ENCODE measurements at regions not wholly inside any gene's neighbourhood (a gene's known extent, or its start where the extent isn't known, plus 50 kb on each side); places are given as distances from the start of the nearest gene placed in this dataset.

DNA sequence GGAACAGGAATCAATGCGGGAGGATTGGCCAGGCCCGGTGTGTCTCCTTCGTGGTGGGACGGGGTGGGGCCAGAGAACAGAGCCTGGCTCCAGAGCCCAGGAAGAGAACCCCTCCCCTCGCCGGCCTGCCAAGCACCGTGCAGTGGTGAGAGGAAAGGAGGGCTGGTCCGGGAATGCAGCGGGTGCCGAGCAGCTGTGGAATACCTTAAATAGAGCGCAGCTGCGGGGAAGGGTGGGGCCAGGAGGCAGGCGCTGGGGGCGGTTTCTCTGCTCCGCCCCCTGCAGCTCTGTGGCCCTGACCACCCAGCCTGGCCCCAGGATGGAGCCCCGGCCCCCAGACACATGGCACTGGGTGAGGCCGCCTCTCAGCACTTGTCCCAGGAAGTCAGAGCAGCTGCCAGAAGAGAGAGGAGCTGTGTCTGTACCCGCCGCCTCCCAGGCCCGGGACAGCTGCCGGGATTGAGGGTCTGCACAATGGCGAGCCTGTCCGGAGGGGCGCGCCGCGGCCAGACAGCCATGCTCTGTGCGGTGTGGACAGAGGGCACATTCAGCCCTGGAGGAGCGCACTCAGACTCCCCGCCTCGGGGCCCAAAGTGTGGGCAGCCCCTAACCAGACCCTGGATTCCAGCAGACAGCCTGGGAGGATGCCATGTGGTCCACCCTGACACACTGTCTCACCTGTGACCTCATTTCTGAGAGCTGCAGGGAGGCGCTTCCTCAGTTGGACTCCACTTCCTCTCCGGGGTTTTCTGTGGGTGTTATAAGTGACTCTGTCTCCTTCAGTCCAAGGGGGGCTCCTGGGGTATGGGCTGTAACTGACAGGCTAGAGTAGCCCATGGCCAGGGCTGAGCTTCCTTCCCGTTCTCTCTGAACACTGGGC, 268.8 kb downstream of the SEC14L1 start:
- H3K4me3 ChIP-seq (ENCODE audit: low read depth, low read length), result no peak overlapping the region

DNA sequence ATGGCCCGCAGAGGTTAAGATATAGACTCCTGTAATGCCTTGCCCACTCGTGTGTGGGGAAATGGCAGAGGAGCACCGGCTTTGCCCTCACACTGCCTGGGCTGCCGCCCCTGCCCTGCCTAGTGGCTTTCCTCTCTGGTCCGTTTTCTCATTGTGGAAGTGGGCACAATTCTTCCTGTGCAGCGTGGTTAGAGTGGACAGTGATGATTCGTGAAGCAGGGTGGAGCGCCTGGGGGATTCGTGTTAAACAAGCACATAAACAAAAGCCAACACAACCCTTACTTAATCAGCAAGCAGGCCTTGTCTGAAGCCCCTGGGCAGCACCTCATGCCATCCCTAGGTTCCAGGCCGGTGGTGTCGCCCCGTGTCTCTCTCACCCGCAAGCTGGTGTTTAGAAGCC, 269.7 kb downstream of the SEC14L1 start:
- H3K4me3 ChIP-seq (ENCODE audit: low read depth, low read length), result no peak overlapping the region

DNA sequence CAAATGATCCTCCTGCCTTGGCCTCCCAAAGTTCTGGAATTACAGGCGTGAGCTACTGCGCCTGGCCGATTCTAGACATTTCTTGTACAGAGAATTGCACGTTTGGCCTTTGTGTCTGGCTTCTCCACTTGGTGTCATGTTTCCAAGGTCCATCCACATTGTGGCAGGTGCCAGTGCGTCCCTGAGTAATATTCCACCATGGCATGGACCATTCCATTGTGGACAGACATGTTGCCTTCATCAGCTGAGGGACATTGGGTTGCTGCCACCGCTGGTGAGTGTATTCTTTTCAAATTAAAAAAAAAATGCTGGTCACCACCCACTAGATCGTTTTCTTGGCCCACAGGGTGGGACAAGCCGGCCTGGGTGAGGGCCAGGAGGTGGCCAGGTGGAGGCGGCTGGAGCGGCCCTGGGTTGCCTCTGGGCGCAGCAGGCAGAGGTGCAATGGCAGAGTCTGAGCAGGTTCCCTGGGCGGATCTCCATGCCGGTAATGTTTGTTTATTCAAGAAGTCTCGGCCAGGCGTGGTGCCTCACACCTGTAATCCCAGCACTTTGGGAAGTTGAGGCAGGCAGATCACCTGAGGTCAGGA, 274.1 kb downstream of the SEC14L1 start:
- H3K4me3 ChIP-seq (ENCODE audit: low read depth, low read length), result no peak overlapping the region

DNA sequence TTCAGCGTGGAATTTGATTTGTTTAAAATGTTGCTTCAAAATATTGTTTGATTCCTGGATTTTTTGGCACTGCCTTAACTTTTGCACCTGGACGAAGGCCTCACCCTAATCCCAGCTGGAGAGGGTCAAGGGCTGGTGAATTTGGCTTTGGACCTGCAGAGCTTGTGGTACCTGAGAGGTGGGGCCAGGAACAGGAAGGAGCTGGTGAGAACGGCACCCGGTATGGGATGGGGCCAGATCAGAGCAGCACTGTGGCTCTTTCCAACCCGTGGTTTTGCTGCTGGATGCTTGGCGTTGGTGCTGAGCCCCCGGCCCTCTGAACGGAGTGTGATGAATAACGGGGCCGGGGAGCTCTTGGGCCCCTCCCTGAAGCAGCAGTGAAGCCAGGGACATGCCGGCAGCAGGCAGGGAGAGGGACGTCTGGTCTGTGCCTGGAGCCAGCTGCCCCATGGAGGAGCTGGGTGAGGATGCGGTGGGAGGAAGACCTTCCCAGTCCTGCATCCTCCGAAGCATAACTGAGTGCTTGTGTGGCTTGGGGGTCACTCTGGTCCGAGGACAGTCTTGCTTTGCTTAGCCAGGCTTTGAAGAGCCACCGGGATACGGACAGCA, 275.4 kb downstream of the SEC14L1 start:
- no peak overlapping the region for H3K4me3 ChIP-seq (ENCODE audit: low read depth, low read length)

DNA sequence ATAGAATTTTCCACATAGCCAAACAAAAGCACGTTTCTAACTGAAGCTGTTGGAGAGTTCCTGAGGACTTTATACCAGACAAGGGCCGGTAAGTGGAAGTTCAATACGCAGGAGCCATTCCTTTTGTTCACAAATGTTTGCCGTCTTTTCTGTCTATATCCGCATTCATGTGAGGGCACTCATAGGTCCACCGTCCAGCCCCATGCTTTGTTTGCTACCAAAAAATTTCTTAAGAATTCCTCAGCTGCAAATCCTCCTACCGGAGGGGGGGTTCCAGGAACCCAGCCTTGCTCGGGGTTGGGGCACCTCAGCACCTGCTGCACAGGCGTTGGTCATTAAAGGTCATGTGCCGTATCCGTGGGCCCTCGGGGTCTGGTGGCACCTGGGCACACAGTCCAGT, 276.8 kb downstream of the SEC14L1 start:
- H3K4me3 ChIP-seq (ENCODE audit: low read depth, low read length), result no peak overlapping the region

DNA sequence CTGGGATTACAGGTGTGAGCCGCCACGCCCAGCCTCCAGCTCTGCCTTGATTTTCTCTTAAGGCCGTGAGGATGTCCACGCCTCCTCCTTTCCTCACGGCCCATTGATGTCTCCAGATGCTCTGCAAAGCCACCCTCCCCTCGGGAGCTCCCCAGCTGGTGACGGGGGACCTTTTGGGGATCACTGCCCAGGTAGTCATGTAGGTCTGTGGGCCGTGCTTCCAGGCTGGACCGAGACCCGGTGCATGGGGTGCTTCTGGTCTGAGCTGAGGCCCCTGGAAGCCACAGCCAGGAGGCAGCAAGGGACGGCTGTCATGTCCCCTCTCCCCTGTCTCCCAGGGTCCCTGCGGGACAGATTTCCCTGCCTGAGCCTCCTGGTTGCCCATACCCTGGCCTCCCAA, 277.8 kb downstream of the SEC14L1 start:
- H3K4me3 ChIP-seq (ENCODE audit: low read depth, low read length), result no peak overlapping the region

DNA sequence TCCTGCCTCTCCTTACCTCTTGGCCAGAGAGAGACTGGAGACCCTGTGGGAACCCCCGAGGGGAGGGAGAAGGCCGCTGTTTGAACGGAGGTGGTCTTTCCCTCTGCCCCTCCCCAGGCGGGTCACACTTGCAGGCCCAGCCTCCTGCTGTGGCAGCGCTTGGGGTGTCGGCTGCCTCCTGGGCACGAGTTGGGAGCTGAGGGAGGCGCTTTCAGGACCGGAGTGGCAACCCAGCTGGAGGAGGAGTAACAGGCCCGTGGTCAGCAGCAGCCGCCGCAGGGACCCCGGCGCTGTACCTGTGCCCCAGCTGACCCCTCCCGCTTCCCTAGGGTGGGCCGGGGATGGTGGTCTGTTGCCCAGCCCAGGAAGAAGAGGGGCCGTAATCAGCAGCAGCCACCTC, 278.3 kb downstream of the SEC14L1 start:
- H3K4me3 ChIP-seq (ENCODE audit: low read depth, low read length), result no peak overlapping the region

DNA sequence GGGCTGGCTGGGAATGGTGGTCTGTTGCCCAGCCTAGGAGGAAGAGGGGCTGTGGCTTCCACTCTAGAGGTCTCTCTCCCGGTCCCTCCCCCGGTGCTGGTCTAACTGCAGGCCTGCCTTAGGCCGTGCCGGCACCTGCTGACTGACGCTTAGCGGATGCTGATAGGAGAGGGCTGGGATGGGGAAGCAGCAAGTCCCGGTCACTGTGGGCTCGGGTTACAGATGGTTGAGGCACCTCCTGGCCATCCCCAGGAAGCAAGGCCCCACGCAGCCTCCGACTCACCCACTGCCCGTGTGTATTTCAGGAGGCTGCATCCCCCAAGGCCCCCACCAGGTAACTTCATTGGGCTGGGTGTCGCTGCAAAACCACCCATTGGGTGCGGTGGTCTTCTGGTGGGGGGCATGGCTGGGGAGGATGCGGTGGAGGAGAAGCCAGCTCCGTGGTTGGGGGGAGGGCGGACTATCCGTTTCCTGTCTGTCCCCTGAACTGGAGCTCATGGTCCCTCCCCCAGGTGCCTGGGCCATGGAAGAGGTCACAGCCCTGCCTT, 278.9 kb downstream of the SEC14L1 start:
- no peak overlapping the region for H3K4me3 ChIP-seq (ENCODE audit: low read depth, low read length)

DNA sequence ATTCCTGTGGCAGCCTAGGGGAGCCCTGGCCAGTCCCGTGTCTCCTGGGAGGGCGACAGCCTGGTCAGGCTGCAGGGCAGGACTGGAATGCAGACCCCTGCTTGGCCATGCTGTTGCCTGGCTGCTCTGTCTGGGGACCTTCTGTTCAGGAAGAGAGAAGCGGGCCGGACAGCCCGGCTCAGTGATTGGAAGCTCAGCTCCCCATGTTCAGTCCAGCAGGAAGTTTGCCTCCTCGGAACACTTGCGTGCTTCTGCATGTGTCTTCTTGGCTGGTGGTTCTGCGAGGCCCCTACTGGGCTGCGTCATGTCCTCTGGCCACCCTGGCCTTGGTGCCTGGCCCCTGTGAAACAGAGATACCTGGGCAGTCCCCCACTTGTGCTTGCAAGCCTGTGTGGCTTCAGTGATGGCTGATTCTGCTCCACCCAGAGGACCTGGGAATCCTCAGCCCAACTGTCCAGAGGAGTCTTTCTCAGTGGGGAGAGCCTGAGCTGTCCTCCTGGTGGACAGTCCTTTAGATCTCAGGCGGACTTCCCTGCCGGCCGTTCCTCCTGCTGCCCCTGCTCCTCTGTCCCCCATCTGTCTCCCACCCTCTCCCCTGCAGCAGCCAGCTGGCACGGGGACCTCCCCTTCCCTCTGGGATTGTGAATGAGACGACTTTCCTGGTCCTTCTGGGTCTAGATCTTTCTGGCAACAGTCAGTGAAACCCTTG, 279.5 kb downstream of the SEC14L1 start:
- H3K4me3 ChIP-seq (ENCODE audit: low read depth, low read length), result no peak overlapping the region

DNA sequence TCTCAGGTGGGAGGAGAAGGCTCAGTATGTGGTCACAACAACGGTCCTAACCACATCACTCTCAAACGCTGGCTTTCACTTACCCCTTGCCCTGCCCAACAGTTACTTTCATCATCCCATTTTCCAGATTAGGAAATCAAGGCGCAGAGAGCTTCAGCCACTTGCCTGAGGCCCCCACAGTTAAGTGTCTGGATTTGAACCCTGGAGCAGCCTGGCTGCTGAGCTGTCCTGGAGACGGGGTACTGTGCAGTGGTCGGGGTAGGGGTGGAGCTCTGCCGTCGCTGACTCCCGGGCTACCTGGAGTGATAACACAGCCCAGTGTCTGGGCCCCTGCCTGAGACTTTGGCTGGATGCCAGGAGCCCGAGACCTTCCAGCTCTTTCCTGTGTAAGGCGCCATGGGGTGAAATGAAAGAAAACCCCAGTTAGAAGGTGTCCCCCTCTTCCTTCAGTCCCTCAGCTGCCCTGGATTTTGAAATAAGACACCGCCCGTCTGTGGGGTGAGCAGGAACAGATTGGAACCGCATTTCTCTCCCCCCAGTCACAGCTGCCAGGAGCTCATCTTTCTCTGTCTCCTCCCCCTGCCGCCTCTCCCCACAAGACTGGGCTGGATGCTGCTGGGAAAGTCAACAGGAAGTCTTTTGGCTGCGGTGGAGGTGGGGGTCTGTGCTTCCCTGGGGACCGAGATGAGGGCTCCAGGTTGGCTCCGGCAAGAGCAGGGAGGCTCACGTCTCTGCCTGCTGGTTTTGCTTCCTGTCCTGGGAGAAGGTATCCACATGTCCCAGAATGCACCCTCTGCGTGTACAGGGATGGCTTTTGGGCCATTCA, 280.2 kb downstream of the SEC14L1 start:
- H3K4me3 ChIP-seq (ENCODE audit: low read depth, low read length), result no peak overlapping the region

DNA sequence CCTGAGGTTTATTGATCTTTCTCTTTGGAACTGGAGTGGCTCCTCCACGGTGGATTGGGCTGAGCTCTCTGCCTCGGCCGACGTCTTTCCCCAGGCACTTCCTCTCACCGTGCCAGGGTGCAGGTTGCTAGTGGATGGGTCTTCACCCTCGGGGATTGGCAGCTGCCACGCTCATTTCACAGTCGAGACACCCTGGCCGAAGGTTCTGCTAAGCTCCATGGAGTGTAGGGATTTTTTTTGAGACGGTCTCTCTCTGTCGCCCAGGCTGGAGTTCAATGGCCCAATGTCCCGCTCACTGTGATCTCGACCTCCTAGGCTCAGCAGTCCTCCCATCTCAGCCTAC, 280.8 kb downstream of the SEC14L1 start:
- H3K4me3 ChIP-seq (ENCODE audit: low read depth, low read length), result no peak overlapping the region

DNA sequence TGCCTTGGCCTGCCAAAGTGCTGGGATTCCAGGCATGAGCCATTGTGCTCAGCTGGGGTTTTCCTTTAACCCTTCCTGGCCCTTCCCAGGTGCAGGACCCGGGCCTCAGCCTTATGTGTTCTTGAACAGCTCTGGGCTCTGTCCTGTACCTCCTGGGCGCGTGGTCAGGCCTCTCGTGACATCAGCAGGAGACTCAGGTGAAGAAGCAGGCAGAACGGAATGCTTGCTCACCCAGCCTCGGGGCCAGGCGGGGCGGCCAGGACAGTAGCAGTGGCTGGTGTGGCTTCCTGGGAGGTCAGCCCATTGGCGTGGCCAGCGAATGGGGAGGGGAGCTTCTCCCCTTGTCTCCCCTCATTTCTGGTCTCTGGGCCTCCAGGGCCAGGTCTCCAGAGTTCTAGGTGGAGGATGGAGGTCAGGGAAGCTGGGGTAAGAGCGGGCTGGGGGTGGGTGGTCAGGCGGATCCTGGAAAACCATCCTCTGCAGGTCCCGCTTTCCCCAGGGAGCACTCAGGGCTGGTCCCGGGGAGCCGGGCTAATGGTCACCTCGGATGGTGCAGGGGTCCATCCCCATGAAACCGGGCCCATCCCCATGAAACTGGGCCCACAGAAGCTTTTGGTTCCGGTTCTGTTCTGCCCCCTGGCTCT, 281.5 kb downstream of the SEC14L1 start:
- no peak overlapping the region for H3K4me3 ChIP-seq (ENCODE audit: low read depth, low read length)

DNA sequence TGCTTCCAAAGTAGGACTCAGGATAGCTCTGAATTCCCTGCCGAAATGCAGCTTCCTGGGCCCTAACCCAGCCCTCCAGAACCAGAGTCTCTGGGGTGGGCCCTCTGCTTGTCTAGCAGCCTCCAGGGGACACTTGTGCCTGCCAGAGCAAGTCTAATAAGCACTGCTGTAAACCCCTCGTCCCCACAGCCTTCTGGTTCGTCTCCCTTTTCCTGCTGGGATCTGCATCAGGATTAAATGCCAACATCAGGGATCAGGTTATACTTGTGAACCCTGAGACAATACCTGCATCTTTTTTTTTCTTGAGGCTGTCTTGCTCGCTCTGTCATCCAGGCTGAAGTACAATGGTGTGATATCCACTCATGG, 282.0 kb downstream of the SEC14L1 start:
- H3K4me3 ChIP-seq (ENCODE audit: low read depth, low read length), result no peak overlapping the region

DNA sequence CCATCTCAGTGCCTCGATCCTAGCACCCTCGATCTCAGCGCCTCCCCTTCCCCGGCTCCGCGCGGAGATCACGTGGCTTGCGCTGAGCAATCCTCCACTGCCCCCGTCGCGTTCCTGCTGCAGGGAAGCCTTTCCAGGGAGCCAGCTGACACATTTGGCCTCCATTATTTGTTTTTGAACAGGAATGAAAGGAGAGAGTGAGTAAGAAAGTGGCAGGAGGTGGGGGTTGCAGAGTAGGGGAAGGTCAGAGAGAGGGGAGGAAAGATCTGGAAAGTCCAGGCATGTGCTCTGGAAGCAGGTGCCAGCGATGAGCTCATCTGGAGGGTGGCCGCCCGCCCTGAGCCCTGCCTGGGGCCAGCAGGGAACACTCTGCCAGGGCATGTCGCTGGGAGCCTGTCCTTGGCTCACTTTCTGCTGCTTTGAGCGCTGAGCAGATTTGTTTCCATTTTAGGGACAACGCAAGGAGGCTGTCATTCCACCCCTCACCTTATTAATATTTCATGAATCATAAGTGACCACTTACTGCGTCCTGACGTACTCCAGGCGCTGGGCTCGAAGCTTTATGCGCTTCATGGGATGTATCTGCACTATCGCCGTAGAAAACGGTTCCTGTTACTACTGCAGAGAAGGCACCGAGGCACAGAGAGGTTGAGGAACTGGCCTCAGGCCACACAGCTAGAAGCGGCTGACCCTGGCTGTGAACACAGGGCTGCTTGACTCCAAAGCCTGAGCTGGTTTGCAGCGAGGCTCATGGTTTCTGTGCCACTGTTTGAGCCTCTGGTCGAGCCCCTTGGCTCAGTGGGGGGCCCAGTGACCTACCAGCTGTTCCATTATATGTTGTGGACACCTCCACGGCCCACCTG, 283.1 kb downstream of the SEC14L1 start:
- no peak overlapping the region for H3K4me3 ChIP-seq (ENCODE audit: low read depth, low read length)

DNA sequence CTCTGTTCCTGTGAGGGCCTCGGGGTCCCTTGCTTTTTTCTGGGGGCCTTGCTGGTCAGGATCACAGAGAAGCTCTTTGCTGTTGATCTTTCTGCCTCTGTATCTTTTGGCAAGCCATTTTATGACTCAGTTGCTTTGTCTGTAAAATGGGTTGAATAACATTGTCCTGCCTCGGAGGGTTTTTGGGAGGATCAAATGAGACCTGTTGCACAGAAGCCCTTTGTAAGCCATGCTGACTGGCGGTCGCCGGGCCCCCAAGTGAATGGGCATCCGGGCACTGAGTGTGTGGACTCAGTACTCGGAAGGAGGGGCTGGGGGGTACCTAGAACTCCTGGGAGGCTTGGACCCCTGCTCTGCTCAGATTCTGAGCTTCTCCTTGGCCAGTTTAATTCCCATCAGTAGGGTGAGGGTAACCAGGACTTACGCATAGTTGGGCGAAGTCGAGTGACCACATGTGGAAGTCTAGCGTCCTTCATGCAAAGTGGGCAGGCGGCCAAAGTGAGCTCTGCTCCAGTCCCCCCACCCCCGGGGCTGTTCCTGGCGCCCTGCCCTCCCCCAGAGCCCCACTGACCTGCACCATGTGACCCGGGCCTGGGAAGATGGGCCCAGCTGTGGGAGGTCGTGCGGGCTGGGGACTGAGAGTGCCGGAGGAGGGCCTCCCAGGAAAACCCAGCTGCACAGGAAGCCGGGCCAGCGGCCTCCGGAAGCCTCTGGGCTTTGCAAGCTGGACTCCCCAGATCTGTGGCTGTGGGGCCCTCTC, 284.0 kb downstream of the SEC14L1 start:
- H3K4me3 ChIP-seq (ENCODE audit: low read depth, low read length), result no peak overlapping the region

DNA sequence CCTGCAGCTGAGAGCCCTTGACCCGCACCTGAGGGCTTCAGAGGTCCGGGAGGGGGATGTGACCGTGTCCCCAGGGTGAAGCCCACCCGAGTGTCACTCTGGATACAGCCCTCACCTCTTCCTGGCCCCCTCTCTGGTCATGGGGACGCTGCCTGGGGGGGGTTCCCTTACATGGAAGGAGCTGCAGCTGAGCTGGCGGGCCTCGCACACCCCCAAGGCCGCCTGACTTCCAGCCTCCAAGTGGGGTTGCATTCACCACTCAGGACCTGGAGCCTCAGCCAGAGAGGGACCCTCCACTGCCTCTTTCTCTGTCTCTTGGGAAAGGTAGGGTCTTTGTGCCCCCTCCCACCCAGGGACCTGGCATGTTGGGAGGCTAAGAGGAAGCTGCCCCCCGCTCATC, 284.6 kb downstream of the SEC14L1 start:
- no peak overlapping the region for H3K4me3 ChIP-seq (ENCODE audit: low read depth, low read length)

DNA sequence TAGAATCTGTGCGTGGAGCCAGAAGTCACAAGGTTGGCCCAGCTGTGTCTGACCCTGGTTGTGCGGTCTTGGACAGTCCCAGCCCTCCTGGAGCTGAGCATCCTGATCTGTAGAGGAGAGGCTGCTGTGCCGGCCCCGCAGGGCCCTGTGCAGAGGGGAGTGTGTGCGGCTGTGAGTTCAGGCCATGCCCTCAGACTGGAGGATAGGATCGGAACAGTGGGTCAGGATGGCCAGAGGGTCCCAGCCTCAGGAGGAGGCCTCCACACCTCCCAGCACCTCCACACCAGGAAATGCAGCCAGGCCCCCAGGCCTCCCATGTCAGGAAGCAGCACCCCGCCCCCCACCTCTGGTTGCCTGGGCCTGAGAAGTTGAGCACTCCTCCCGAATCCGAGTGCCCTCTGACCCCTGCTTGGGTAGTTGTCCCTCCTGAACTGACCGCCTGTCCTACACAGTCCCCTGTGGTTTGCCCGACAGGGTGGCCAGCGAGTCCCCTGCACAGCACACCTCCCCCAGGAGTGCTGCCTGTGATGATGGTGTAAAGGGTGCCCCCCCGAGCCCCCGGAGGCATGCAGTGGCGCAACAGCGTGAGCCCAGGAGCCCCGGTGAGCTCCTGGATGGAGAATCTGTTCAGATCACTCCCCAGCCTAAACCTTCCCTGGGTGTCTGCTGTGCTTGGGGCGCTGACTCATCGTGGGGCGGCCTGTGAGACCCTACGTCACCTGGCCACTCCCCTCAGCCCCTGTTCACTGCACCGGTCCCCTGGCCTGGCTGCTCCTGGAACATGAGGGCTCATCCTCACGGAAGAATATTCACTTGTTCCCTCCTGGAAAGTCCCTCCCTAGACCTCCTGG, 285.2 kb downstream of the SEC14L1 start:
- no peak overlapping the region for H3K4me3 ChIP-seq (ENCODE audit: low read depth, low read length)
